RWPE1 (cell line): ENCODE measurements at regions not wholly inside any gene's neighbourhood (a gene's known extent, or its start where the extent isn't known, plus 50 kb on each side); places are given as distances from the start of the nearest gene placed in this dataset.

Experiments used
- CTCF ChIA-PET: fragments of 350-600 bp; sonication (Branson Sonifier 250); formaldehyde crosslinking; extraction: SDS; loops from one replicate; lab custom pipeline; 2021; lab: Yijun Ruan, JAX
- POLR2A ChIA-PET: fragments of 400-600 bp; formaldehyde crosslinking; extraction: SDS; loops from one replicate; lab custom pipeline; 2020; ENCODE audit warnings: antibody characterized with exemption; ENCODE audit not compliant: low non-redundant PET; lab: Yijun Ruan, JAX
- DNase-seq: peaks from one replicate; pipeline ENCODE4 v3.0.0; 2012; ENCODE audit warnings: low spot score
- H3K27ac ChIP-seq: fragments of 450-650 bp; 2 replicates; pipeline ENCODE4 v1.5.1; 2017
- CTCF ChIP-seq: fragments of 450-650 bp; conservative IDR thresholded peaks from 2 replicates; pipeline ENCODE4 v1.5.1; 2017; ENCODE audit warnings: low read depth, mild to moderate bottlenecking

DNA sequence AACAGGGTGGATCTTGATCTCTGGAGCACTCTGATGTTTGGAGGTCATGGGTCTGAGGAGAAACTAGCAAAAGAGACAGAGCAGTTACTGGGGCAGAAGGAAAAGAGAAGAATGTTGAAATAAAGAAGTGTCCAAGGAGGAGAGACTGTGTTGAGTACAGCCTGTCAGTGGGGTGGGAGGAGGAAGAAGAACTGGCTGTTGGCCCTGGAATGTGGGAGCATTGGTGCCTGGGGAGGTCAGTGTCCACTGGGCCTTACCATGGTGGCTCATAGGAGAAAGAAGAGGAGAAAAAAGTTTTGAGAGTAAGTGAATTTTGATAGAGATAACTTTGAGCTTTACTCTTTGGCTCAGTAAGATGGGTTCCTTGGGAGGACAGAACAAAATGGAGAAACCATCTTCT is 499.0 kb downstream of the TXNL1 start:
- POLR2A ChIA-PET: no interaction called here
- CTCF ChIA-PET: no interaction called here

GRCh38 chr18:56136105-56136504 is 502.3 kb downstream of the TXNL1 start:
- no peak for DNase-seq
- ChIA-PET POLR2A (no interaction called here), CTCF (no interaction called here)
- TF ChIP-seq CTCF: no peak
- no peak overlapping the region for H3K27ac ChIP-seq

More for the DNA sequence above, 499.0 kb downstream of the TXNL1 start:
- no peak for TF ChIP-seq CTCF
- no peak overlapping the region for H3K27ac ChIP-seq
- DNase-seq: no peak

- H3K27ac ChIP-seq: no peak overlapping the region
- CTCF ChIA-PET: interaction anchor here (0.7 kb wide), 1 partner anchor 254 kb away, joined by 3 read pairs; no protein-coding TSS in a partner anchor
- TF ChIP-seq CTCF: no peak
- no peak for DNase-seq
- POLR2A ChIA-PET: no interaction called here
Measured at GRCh38 chr18:56130481-56130880, 507.9 kb downstream of the TXNL1 start.

DNA sequence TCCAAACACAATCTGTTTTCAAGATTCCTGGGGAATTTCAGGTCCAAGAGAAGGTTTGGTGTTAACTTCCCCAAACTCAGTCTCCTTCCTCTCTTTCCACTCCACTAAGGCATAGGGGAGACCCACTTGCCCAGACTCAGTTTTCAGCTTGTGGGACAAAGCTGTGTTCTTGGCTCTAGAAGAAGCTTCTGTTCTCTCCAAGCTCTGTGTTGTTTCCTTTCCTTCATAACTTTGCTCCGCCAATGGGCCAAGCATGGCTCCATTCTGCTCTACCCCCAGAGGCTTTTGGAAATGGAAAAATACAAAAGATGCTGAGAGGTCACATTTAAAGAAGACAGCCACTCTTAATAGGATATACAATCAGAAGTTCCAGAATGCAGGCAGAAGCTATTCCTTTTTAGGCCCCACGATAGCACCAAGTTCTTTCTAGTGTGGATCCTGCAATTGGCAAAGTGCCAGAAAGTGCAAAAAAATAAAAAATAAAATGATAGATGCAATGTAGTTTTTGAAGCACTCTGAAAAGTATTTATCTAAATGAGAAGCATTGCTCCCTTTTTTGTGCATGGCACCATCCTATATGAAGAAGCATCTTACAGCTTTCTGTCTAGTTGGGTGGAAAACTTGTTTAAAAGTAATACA is 510.1 kb downstream of the TXNL1 start:
- no peak overlapping the region for H3K27ac ChIP-seq
- no peak for DNase-seq
- ChIA-PET CTCF (no interaction called here), POLR2A (no interaction called here)
- no peak for TF ChIP-seq CTCF

DNA sequence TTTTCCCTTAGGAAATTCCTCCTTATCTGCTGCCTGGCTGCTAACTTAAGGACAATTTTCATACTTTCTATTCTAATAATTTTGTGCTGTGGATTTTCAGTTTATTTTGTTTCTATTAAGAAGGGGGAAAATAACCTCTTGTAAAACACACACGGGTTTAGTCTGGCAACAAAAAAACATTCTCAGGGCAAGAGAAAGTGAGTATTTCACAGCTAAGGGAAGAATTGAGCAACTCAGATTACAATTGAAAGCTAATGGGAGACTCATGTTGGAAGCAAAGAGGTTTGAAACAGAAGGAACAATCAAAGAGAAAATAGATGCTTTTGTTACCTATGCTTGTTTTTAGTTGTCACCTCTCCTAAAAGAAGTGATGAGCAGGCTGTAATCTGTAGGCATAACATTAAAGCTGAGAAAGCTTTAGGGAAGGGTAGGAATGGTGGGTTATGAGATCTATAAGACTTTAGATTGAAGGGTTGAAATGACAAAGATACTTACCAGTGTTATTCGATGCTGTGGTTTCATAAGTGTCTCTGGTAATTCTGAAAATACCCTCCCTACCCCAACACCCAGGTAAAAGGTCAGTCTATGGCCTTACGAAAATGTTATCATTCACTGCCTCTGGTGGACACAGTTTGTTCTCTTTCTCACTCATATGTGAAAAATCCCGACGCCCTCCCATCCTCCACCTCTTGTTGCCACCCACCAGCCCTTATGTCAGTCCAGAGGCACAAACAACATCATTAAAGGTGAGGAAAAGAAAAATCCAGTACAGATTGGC is 510.9 kb downstream of the TXNL1 start:
- ChIA-PET POLR2A (no interaction called here), CTCF (no interaction called here)
- no peak overlapping the region for H3K27ac ChIP-seq
- no peak for TF ChIP-seq CTCF
- no peak for DNase-seq

- no peak for TF ChIP-seq CTCF
- ChIA-PET POLR2A (no interaction called here), CTCF (no interaction called here)
- DNase-seq: peak; percentile 10
- peak overlapping the region; percentile 73 for H3K27ac ChIP-seq
Measured at GRCh38 chr18:56124186-56124585, 514.2 kb downstream of the TXNL1 start.
